22Rv1 (cell line): ENCODE measurements at regions not wholly inside any gene's neighbourhood (a gene's known extent, or its start where the extent isn't known, plus 50 kb on each side); places are given as distances from the start of the nearest gene placed in this dataset.

Source experiments
- ZFX ChIP-seq: fragments of 450-650 bp; IDR thresholded peaks from 2 replicates; pipeline ENCODE4 v1.6.1; 2017; ENCODE audit warnings: antibody characterized with exemption, borderline replicate concordance
- TF ChIP-seq, protein P1 (sequence below): fragments of 450-650 bp; IDR thresholded peaks from 2 replicates; pipeline ENCODE4 v1.5.1; 2017; ENCODE audit warnings: mild to moderate bottlenecking

DNA sequence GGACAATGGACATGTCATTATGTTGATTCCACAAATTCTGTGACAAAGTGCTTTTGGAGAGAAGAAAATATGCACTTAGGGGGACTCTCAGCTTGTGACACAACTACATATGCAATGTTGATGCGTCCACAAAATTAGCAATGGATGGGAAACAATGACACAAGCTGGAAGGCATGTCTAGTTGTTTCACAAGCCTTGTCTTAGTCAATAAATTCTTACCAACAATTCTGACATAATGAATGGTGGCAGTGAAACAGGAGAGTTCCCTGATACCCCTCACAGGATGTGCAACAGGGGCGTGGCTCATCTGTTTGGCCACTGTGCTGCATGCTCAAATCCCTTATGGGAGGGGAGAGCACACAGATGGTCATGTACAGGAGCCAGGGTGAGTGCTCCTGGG lies 347.2 kb upstream of the DLGAP1 start:
- TF ChIP-seq, protein P1, sequence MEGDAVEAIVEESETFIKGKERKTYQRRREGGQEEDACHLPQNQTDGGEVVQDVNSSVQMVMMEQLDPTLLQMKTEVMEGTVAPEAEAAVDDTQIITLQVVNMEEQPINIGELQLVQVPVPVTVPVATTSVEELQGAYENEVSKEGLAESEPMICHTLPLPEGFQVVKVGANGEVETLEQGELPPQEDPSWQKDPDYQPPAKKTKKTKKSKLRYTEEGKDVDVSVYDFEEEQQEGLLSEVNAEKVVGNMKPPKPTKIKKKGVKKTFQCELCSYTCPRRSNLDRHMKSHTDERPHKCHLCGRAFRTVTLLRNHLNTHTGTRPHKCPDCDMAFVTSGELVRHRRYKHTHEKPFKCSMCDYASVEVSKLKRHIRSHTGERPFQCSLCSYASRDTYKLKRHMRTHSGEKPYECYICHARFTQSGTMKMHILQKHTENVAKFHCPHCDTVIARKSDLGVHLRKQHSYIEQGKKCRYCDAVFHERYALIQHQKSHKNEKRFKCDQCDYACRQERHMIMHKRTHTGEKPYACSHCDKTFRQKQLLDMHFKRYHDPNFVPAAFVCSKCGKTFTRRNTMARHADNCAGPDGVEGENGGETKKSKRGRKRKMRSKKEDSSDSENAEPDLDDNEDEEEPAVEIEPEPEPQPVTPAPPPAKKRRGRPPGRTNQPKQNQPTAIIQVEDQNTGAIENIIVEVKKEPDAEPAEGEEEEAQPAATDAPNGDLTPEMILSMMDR = no peak
- no peak for TF ChIP-seq ZFX
